ENCODE measurements at regions not wholly inside any gene's neighbourhood (a gene's known extent, or its start where the extent isn't known, plus 50 kb on each side); places are given as distances from the start of the nearest gene placed in this dataset.

DNA sequence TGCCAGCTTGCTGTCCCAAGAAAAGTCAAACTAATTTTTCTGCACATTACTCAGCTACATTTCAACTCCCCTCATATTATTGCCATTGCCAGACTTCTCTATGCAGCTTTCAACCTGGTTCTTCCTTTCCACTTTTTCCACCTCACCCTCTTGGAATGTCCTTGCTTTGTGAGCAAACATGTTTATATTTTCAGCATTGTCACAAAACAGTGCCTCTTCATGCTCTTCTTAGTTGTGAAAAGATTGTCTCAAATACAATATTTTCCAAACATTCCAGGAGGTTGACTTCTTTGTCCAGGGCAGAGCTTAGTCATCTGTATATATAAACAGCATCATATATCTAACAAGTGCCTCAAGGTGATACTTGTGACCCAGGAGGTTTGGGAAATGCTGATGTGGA, 803.3 kb upstream of the CELF4 start:
- TF ChIP-seq, protein P1, sequence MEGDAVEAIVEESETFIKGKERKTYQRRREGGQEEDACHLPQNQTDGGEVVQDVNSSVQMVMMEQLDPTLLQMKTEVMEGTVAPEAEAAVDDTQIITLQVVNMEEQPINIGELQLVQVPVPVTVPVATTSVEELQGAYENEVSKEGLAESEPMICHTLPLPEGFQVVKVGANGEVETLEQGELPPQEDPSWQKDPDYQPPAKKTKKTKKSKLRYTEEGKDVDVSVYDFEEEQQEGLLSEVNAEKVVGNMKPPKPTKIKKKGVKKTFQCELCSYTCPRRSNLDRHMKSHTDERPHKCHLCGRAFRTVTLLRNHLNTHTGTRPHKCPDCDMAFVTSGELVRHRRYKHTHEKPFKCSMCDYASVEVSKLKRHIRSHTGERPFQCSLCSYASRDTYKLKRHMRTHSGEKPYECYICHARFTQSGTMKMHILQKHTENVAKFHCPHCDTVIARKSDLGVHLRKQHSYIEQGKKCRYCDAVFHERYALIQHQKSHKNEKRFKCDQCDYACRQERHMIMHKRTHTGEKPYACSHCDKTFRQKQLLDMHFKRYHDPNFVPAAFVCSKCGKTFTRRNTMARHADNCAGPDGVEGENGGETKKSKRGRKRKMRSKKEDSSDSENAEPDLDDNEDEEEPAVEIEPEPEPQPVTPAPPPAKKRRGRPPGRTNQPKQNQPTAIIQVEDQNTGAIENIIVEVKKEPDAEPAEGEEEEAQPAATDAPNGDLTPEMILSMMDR (conservative IDR thresholded peaks at IDR 0.05 in 1 of 2, IDR thresholded peaks at IDR 0.05 in 1 of 2; ENCODE audit: extremely low read depth in 1 of 2, insufficient read depth in 1 of 2, low read depth in 1 of 2, low read length in 2 of 2): no peak
- no peak for TF ChIP-seq EZH2 (IDR thresholded peaks at IDR 0.05; ENCODE audit: borderline replicate concordance, low read length)
